DMS 273 treated with DMSO at 0.1 percent for 48 hours (cell line): ENCODE measurements at regions not wholly inside any gene's neighbourhood (a gene's known extent, or its start where the extent isn't known, plus 50 kb on each side); places are given as distances from the start of the nearest gene placed in this dataset.

ENCODE experiments used
- DNase-seq: peaks from one replicate; lab custom pipeline; 2025; lab: John Stamatoyannopoulos, UW

GRCh38 chr14:98816720-98817119 is 455.3 kb downstream of the BCL11B start:
- DNase-seq: no peak

- no peak for DNase-seq
Measured at GRCh38 chr14:98819132-98819866, 452.7 kb downstream of the BCL11B start.

- DNase-seq: no peak
Measured at GRCh38 chr14:98819867-98820206, 452.2 kb downstream of the BCL11B start.

GRCh38 chr14:98822917-98823316 is 449.1 kb downstream of the BCL11B start:
- no peak for DNase-seq

GRCh38 chr14:98826618-98827017 is 445.4 kb downstream of the BCL11B start:
- DNase-seq: no peak

GRCh38 chr14:98834119-98834518 is 437.9 kb downstream of the BCL11B start:
- DNase-seq: no peak

- no peak for DNase-seq
Measured at GRCh38 chr14:98835051-98835824, 436.8 kb downstream of the BCL11B start.

- DNase-seq: no peak
Measured at GRCh38 chr14:98835825-98836100, 436.2 kb downstream of the BCL11B start.

- DNase-seq: no peak
Measured at GRCh38 chr14:98840091-98840490, 431.9 kb downstream of the BCL11B start.

- no peak for DNase-seq
Measured at GRCh38 chr14:98840511-98840910, 431.5 kb downstream of the BCL11B start.

- DNase-seq: no peak
Measured at GRCh38 chr14:98844456-98844855, 427.5 kb downstream of the BCL11B start.

GRCh38 chr14:98847521-98848468 is 424.2 kb downstream of the BCL11B start:
- no peak for DNase-seq

- DNase-seq: no peak
Measured at GRCh38 chr14:98853063-98853729, 418.8 kb downstream of the BCL11B start.

- no peak for DNase-seq
Measured at GRCh38 chr14:98855926-98856715, 415.9 kb downstream of the BCL11B start.

GRCh38 chr14:98858158-98858557 is 413.8 kb downstream of the BCL11B start:
- no peak for DNase-seq

- DNase-seq: no peak
Measured at GRCh38 chr14:98858561-98858960, 413.4 kb downstream of the BCL11B start.

GRCh38 chr14:98859301-98859700 is 412.7 kb downstream of the BCL11B start:
- DNase-seq: no peak

GRCh38 chr14:98864211-98864610 is 407.8 kb downstream of the BCL11B start:
- no peak for DNase-seq

GRCh38 chr14:98867146-98867545 is 404.9 kb downstream of the BCL11B start:
- no peak for DNase-seq

GRCh38 chr14:98867726-98868125 is 404.3 kb downstream of the BCL11B start:
- DNase-seq: no peak

- no peak for DNase-seq
Measured at GRCh38 chr14:98868866-98869265, 403.1 kb downstream of the BCL11B start.
